HG03159 (cell line): ENCODE measurements at regions not wholly inside any gene's neighbourhood (a gene's known extent, or its start where the extent isn't known, plus 50 kb on each side); places are given as distances from the start of the nearest gene placed in this dataset.

Source experiments
- ATAC-seq: cut with Tn5 transposase; IDR thresholded peaks from one replicate; pipeline ENCODE4 v1.9.1; 2021; ENCODE audit warnings: mild to moderate bottlenecking, moderate library complexity; ENCODE audit not compliant: unreplicated experiment

DNA sequence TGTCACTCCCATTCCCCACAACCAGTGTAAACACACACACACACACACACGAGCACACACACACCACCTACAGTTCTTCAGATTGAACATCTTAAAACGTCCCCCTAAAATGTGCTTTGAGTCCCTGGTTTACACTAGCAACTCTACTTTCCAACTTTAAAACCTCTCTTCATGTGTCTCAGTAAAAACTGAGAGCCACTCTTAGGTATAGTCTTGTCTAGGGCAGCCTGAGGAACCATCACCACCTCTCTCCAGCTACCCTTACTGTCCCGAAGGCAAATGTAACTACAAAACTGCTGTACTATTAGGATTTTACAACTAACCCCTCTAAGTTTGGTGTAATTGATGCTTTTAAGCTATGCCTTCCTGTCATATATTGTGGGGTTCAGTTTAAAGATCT, 1501.6 kb upstream of the MIR17HG start:
- no peak for ATAC-seq

DNA sequence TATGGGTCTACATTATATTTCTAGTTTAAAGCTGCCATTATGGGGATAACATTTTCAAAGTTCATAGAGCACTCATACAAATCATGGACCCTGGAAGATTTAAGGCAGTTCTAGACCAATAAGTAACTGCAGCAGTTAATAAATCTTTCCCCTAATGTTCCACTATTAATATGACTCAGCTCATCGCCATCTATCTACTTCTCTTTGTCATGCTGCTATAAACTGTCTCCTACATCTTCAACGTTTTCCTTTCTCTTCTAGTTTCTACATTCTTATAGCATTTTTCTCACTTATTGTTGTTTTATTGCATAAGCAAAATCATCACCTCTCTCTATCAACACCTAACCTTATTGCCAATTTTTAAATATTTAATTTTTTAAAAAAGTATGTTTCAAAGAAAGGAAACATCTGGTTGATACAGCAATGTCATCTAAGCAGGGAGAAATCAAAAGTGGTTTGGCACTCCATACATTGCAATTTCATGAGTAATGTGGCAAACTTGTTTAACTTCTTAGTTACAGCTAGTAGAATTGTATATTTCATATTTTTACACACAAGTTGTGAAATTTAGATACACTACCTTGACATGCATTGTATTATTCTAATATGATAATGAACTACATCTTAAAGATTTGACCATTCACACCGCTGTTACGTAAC, 1500.4 kb upstream of the MIR17HG start:
- ATAC-seq = no peak

DNA sequence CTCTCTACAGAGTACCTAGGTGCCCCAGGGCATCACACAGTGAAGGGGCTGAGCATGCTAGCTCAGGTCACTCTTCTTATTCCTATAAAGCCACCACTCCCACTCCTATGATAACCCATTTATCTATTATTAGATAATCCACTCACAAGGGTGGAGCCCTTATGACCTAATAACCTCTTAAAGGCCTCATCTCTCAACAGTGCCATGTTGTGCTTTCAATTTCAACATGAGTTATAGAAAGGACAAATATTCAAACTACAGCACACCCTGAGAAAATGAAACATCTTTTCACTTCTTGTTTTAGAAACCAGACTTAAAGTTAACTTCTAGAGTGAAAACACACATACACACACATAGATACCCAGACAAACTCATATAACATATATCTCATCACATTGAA, 1494.9 kb upstream of the MIR17HG start:
- ATAC-seq = no peak

DNA sequence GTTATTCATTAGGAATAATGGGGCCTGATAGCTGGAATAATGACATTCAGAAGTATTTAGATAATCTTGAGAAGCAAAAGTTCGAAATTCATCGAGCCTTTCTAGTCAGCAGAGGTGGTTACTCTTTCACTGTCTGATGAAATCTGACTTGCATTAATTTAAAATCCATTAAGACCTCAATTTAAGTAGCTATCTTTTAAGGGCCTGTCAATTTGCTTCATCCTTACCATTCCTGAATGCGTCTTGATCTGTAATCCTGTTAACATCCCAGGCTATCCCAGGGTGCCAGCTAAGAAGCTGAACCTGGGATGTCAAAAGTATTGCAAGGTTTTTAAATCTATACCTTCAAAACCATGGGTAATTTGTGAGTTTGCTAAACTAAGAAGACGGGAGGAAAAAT, 1491.0 kb upstream of the MIR17HG start:
- no peak for ATAC-seq

DNA sequence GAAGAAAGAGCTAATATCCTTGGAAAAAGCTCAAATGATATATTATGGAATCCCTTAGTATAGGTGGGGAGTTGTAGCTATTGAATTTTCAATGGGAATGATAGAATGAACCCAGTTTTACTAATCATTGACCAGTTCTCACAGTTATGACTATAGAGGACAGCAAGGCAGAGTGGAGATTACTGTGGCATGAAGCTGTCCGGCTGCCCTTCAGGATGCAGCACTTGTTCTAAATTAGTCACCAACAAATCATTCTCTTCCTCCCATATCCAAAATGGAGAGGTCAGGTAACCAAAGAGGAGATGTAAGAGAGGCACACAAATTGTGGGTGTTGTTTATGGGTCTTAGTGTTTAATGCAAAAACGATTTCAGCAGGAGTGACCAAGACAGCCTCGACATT, 1490.0 kb upstream of the MIR17HG start:
- ATAC-seq = no peak

DNA sequence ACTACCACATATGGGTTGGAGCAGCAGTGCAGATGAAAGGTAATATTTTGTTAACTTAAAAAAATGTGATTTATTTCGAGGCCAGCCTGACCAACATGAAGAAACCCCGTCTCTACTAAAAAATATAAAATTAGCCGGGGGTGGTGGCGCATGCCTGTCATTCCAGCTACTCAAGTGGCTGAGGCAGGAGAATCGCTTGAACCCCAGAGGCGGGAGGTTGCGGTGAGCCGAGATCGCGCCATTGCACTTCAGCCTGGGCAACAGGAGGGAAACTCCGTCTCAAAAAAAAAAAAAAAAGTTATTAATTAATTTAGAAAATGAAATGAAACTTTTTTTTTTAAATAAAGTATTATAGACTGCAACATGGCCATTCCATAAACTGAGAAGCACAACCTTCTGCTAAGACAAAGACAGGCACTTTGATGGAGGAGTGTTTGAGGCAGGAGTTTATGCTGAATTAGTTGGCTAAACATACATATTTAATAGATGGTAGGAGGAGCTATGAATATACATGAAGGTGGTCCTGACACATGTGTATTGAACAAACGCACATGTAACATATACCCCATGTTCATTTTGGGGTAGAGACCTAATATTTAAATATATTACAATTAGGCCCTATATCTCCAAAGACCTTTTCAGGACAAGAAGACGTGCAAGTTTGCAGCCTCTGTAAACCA, 1485.3 kb upstream of the MIR17HG start:
- ATAC-seq = no peak

DNA sequence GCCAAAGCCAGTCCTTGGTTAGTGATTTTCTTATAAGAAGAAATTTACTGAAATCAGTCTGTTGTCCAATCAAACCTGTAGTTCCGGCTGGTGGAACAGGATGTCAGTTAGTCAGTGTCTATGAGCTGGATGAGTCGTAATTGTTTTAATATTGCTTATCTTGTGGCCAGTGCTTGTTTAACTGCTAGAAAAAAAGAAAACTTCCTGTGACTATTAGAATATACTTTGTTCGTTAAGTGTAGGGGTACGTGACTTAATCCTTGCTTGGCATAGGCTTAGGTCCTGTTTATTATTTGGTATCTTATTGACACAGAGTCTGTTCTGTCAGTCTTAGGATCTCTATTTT, 1484.8 kb upstream of the MIR17HG start:
- no peak for ATAC-seq

DNA sequence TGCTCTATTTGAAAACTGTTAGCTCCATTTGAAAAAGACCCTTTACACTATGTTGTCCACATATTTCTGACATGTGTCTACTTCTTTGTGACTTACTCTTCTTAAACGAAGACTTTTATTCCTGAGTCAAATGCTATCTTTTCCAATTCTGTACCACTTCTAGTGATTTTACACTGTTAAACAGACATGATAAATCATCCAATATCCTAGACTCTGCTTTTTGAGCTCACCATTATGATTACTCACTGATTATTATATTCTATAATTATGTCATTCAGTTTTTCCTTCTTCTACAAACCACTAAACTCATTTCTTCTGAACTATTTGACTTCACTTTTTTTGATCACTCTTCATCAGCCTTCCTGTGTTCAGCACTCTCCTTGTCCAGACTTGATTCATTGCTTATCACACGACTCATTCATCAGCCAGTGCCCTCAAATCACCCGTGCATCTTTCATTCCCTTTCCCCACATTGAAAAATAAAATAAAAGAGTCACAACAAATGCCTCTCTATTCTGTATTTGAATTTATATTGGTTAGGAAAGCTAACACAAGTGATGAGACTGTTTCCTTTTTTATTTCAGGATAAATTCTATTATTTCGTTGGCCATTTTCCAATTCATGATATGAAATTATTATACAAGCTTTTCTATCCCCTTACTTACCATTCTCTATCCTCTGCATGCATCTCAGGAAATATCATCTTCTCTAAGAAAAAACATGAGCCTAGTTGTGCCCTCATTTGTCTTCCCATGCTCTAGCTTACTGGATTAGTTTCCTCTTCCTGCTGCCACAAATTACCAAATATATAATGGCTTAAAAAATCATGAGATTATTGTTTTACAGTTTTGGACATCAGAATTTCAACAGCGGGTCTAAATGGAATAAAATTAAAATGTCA, 1482.1 kb upstream of the MIR17HG start:
- ATAC-seq = no peak

DNA sequence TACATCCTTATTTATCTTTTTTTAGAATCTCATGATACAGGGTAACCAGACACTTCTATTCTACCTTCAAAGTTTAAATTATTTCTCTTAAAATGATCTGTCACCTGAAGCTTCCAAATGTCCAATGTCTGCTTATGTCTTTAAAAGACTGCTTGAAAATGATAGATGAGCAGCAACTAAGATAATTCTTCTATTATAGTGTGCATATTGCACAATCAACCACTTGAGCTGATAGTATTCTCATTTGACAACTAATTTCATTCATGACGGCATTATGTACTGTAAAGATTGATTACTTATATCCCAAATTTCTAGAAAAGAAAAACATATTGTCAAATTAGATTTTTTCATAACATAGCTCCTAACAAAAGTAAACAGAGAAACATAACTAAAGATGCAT, 1478.2 kb upstream of the MIR17HG start:
- no peak for ATAC-seq

DNA sequence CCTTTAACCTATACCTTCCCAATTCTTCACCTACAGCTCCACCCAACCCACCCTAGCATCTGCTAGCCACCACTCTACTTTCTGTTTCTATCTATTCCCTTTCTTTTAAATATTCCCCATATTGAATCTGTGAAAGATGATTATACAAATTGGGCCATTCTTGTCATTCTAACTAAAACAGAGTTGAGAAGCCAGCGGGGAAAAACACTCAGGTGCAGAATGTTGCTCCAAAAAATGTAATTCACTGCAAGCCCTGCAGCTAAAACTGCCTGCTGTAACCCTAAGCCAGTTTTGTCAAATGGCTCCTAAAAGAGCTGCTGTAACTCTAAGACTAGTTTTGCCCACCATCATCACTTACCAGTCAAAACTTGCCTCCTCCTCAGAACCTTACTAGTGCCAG, 1468.6 kb upstream of the MIR17HG start:
- no peak for ATAC-seq

DNA sequence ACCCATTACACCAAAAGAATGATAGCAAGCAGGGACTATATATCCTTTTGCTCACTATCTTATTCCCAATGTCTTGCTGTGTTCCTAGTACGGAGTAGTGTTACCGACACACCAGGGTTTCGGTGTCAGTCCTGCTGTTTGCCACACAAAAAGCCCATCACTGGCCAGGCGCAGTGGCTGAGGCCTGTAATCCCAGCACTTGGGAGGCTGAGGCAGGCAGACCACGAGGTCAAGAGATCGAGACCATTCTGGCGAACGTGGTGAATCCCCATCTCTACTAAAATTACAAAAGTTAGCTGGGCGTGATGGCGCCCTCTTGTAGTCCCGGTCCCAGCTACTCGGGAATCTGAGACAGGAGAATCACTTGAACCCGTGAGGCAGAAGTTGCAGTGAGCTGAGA, 1467.3 kb upstream of the MIR17HG start:
- ATAC-seq = no peak

DNA sequence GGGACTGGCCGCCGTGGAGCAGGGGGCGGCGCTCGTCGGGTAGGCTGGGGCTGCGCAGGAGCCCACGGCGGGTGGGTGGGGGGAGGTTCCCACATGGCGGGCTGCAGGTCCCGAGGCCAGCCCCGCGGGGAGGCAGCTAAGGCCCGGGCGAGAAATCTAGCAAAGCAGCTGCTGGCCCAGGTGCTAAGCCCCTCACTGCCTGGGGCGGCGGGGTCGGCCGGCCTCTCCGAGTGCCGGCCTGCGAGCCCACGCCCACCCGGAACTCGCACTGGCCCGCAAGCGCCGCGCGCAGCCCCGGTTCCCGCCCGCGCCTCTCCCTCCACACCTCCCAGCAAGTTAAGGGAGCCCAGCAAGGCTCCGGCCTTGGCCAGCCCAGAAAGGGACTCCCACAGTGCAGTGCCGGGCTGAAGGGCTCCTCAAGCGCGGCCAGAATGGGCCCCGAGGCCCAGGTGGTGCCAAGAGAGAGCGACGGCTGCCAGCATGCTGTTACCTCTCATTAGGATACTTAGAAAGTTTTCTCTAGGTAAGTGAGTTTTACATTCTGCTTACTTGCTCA, 1463.5 kb upstream of the MIR17HG start:
- ATAC-seq = no peak

DNA sequence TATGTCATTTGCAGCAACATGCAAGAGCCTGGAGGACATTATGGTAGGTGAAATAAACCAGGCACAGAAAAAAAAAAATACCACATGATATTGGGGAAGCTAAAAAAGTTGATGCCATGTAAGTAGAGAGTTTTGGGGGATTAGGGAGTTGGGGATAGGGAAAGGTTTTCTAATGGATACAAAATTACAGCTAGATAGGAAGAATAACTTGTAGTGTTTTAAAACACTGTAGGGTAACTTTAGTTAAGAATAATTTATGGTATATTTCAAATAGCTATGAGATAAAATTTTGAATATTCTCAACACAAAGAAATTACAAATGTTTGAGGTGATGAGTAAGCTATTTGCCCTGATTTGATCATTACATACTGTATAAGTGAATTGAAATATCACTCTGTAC, 1456.7 kb upstream of the MIR17HG start:
- no peak for ATAC-seq

DNA sequence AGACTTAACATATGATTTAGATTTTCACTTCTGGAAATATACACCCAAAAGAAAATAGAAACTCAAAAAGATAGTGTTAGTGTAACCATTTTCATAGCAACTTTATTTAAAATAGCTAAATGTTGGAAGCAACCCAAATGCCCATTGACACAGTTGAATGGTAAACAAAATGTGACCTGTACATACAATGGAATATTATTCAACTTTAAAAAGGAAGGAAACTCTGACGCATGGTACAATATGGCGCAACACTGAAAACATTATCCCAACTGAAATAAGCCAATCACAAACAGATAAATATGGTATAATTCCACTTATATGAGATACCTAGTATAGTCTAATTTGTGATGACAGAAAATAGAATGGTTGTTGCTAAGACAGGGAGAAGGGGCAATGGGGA, 1456.1 kb upstream of the MIR17HG start:
- ATAC-seq = no peak

DNA sequence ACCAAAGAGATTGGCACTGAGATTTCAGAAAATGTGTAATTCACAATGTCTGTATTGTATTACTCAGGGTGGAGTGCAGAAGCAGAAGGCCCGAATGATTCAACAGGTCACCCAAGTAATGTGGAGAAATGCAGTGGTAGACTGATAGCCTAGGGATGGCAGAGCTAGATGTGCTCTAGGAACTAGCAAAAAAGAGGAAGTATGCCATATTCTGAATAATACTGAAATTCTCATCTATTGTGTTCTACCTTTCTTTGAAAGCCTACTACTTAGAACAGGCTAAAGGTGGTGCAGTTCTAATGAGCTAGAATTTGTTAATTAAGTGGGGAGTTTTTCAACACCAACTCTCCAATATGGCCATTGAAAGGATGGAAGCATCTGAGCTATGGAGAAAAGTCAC, 1449.8 kb upstream of the MIR17HG start:
- ATAC-seq = no peak

DNA sequence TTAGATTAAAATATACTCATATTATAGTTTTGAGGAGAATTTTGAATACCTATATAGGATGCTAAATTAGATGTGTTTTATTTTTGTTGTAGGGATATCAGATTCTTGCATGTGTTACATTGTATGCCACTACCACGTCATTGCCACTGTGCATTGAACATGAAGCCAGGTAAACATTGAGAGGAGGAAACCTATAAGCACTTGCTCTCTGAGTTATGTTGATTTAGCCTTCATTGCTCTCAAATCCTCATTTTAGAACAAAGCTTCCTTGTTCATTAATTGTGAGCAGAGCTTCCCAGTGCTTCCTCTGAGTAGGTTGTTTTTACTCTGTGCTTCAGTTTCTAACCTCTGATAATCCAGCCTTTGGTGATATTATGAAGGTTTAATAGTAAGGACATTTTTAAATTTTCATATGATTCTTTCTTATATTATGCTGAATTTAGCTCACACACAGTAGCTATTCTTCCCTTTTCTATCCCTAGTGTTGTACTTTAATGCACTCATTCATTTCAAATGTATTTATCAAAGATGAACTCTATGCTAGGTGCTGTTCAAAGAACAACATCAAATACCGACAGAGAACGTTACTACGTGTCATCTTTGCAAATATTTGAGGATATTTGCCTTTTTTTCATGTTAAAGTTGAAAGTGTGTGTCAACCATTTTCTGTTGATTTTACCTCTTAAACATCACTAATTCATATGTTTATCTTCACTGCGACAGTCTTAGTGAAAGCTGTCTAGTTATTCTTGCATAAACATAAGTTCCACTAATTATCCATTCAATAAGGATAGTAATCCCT, 1448.0 kb upstream of the MIR17HG start:
- no peak for ATAC-seq

DNA sequence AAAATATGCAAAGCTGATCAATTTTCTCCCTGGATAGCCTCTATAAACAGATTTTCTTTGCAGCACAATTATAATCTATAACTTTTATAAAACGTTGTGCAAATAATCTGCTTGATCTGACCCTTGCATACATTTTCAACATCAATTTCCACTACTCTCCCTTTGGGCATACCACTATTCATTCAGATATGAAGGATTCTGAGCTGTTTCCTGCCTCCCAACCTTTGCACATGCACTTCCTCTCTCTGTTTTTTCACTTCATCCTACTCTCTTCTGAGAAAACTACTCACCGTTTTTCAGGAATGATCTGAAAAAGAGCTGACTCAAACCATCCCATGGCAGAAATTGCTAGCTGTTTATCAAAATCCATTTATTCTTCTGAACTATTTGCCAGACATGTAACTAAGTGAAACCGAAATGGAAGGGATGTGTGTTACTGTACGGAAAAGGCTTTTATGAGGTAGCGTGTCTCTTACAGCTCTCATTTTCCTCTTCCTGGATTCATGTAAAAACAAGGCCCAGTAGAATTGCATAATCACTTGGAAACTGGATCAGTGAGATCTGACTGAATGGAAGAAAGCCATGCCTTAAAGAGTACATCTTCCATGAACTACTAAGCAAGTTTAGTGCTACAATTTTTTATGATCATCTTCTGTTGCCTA, 1447.3 kb upstream of the MIR17HG start:
- no peak for ATAC-seq

DNA sequence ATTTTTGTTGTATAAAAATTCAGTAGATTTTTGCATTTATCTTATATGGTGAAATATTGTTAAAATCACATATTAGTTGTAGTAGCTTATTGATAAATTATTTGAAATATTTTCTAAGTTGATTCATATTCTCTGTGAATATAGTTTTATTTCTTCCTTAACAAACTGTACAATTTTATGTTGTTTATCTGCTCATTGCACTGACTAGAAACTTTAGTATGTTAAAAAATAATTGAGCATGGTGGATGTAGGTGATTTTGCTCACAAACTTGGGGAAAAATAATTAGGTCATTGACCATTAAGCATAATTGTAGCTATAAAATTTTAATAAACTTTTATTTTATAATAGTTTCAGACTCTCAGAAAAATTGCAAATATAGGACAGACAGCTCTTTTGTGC, 1445.3 kb upstream of the MIR17HG start:
- no peak for ATAC-seq

DNA sequence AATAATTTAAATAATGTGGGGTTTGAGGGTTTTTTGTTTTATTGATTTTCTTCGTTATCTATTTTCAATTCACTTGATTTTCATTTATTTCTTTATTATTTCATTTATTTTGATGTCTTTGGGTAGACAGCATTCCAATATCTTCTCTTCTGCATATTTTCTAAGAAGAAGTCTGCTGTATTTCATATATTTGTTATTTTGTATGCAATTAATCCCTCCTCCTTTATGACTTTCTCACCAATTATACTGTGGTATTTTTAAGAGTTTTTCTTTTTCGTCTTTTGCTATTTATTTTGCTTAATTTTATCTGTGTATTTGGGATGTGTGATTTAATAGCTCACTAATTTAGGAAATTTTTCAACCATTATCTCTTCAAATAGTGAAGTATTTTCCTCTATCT, 1444.4 kb upstream of the MIR17HG start:
- ATAC-seq = no peak

DNA sequence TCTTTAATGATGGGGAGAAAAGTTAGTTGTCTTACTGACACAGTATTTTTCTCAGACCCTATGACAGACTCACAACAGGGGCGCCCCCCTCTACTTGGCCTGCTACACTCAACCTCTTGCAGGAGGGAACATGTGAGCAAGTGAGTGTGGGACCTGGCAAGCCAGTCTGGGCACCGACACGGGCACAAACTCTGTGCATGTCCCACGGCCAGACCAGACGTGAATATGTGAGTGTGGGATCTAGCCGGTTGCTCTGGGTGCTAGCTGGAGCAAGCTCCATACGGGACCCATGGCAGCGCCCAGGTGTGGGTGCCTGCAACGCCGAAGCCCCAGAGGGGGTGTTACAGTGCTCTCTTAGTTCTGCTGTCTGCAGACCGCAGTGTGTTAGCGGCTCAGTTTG, 1437.3 kb upstream of the MIR17HG start:
- no peak for ATAC-seq
